Trophoblast cell (in vitro differentiated cells and primary cell): ENCODE measurements at regions not wholly inside any gene's neighbourhood (a gene's known extent, or its start where the extent isn't known, plus 50 kb on each side); places are given as distances from the start of the nearest gene placed in this dataset.

Experiments
- DNase-seq, 2 donors: peaks; one replicate each; pipeline ENCODE4 v3.0.0-alpha.2; 2016
- H2AFZ ChIP-seq: 2 replicates; pipeline ENCODE4 v1.6.1; 2013; ENCODE audit warnings: low read length, moderate library complexity, mild to moderate bottlenecking; ENCODE audit not compliant: insufficient read depth, poor library complexity
- H2AK5ac ChIP-seq: 2 replicates; pipeline ENCODE4 v1.6.1; 2013; ENCODE audit warnings: mild to moderate bottlenecking, low read length
- H2BK120ac ChIP-seq: 2 replicates; pipeline ENCODE4 v1.6.1; 2013; ENCODE audit warnings: low read length, mild to moderate bottlenecking, moderate library complexity; ENCODE audit not compliant: insufficient read depth, poor library complexity
- H2BK12ac ChIP-seq: 2 replicates; pipeline ENCODE4 v1.6.1; 2013; ENCODE audit warnings: mild to moderate bottlenecking, low read length, moderate library complexity
- H2BK5ac ChIP-seq: 2 replicates; pipeline ENCODE4 v1.6.1; 2013; ENCODE audit warnings: low read length, low read depth, moderate library complexity, mild to moderate bottlenecking; ENCODE audit not compliant: poor library complexity
- H3K14ac ChIP-seq: 2 replicates; pipeline ENCODE4 v1.6.1; 2013; ENCODE audit warnings: mild to moderate bottlenecking, low read length
- H3K18ac ChIP-seq: 2 replicates; pipeline ENCODE4 v1.6.1; 2013; ENCODE audit warnings: mild to moderate bottlenecking, low read length
- H3K23ac ChIP-seq: 2 replicates; pipeline ENCODE4 v1.6.1; 2013; ENCODE audit warnings: low read length
- H3K27ac ChIP-seq: 2 replicates; pipeline ENCODE4 v1.5.1; 2013; ENCODE audit warnings: low read depth, mild to moderate bottlenecking, inconsistent platforms, low read length, moderate library complexity
- H3K27me3 ChIP-seq: 2 replicates; pipeline ENCODE4 v1.6.1; 2013; ENCODE audit warnings: inconsistent platforms, mild to moderate bottlenecking, low read length, moderate library complexity; ENCODE audit not compliant: insufficient read depth
- H3K36me3 ChIP-seq, 2 experiments: 1 replicate in 1 of 2; 2 replicates in 1 of 2; pipeline ENCODE4 v1.6.1; 2013; ENCODE audit warnings: low read length in 2 of 2, mild to moderate bottlenecking in 2 of 2, moderate library complexity in 1 of 2; ENCODE audit not compliant: insufficient read depth in 2 of 2, control insufficient read depth in 1 of 2
- H3K4ac ChIP-seq: 2 replicates; pipeline ENCODE4 v1.6.1; 2013; ENCODE audit warnings: low read depth, mild to moderate bottlenecking, low read length, moderate library complexity
- H3K4me1 ChIP-seq, 2 experiments: 1 replicate in 1 of 2; 2 replicates in 1 of 2; pipeline ENCODE4 v1.6.1; 2013; ENCODE audit warnings: low read length in 2 of 2, mild to moderate bottlenecking in 2 of 2, moderate library complexity in 1 of 2; ENCODE audit not compliant: insufficient read depth in 2 of 2, control insufficient read depth in 1 of 2
- H3K4me2 ChIP-seq: 2 replicates; pipeline ENCODE4 v1.6.1; 2013; ENCODE audit warnings: inconsistent platforms, mild to moderate bottlenecking, low read length, moderate library complexity
- H3K4me3 ChIP-seq: 2 replicates; pipeline ENCODE4 v1.5.1; 2013; ENCODE audit warnings: mild to moderate bottlenecking, low read depth, low read length, inconsistent platforms
- H3K79me1 ChIP-seq: one replicate; pipeline ENCODE4 v1.6.1; 2013; ENCODE audit warnings: low read length
- H3K79me2 ChIP-seq: 2 replicates; pipeline ENCODE4 v1.6.1; 2013; ENCODE audit warnings: low read length, mild to moderate bottlenecking; ENCODE audit not compliant: control insufficient read depth, insufficient read depth, poor library complexity
- H3K9ac ChIP-seq: 2 replicates; pipeline ENCODE4 v1.6.1; 2013; ENCODE audit warnings: mild to moderate bottlenecking, low read length
- H3K9me3 ChIP-seq: 2 replicates; pipeline ENCODE4 v1.6.1; 2013; ENCODE audit warnings: low read depth, mild to moderate bottlenecking, control low read depth, inconsistent platforms, low read length; ENCODE audit not compliant: insufficient read depth
- H4K12ac ChIP-seq: 2 replicates; pipeline ENCODE4 v1.6.1; 2013; ENCODE audit warnings: low read depth, mild to moderate bottlenecking, low read length, moderate library complexity
- H4K8ac ChIP-seq: 2 replicates; pipeline ENCODE4 v1.6.1; 2013; ENCODE audit warnings: low read depth, mild to moderate bottlenecking, low read length, moderate library complexity
- H4K91ac ChIP-seq: one replicate; pipeline ENCODE4 v1.6.1; 2013; ENCODE audit warnings: low read depth, mild to moderate bottlenecking, low read length, moderate library complexity
- WGBS: extraction: QIAGEN DNeasy Blood & Tissue Kit; methylation state at CpG from one replicate; pipeline ENCODE4 v1.1.7; 2013; ENCODE audit warnings: missing lambda C conversion rate; ENCODE audit not compliant: insufficient read length, insufficient coverage; ENCODE audit errors: extremely low coverage; 5-methylcytosine and 5-hydroxymethylcytosine counted together

DNA sequence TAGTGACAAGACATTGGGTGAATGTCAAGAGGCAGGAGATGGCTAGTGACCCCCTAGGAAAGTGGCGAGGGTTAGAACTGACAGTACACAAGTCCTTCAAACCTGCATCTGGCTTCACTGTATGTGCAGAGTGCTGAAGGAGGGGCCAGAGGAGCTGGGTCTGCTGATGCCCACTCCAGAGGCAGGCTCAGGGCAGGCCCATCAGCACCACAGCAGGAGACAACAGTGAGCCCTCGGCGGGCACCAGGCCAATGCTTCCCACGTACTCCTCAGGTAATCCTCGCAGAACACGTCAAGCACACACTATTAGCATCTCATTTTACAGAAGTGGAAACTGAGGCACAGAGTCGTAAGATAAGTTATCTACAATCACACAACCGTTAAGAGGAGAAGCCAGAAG lies 76.1 kb upstream of the SH3PXD2B start:
- Histone ChIP-seq H2AK5ac (no peak overlapping the region), H4K91ac (no peak overlapping the region), H3K79me1 (no peaks in the 10 kb centered on the region), H3K18ac (no peak overlapping the region), H3K14ac (no peak overlapping the region), H3K27ac (no peak overlapping the region), H4K12ac (no peak overlapping the region), H3K27me3 (no peaks in the 10 kb centered on the region), H3K23ac (no peak overlapping the region), H3K9ac (no peak overlapping the region), H3K4ac (no peak overlapping the region), H2BK12ac (no peak overlapping the region), H2AFZ (no peak overlapping the region), H3K36me3 (no peaks in the 10 kb centered on the region), H2BK120ac (no peak overlapping the region), H2BK5ac (no peak overlapping the region), H3K4me2 (no peak overlapping the region), H3K9me3 (no peaks in the 10 kb centered on the region), H3K4me1 (no peaks in the 10 kb centered on the region), H3K79me2 (no peaks in the 10 kb centered on the region), H3K4me3 (no peak overlapping the region), H4K8ac (no peak overlapping the region)
- DNase-seq = no peak
- no CpG with 5 or more reads among the region's 8 CpGs for WGBS

- no peak overlapping the region for H4K91ac ChIP-seq
- H3K4me2 ChIP-seq = no peak overlapping the region
- H3K23ac ChIP-seq = no peak overlapping the region
- H2AK5ac ChIP-seq = no peak overlapping the region
- H3K27me3 ChIP-seq = no peaks in the 10 kb centered on the region
- no peak overlapping the region for H3K14ac ChIP-seq
- WGBS = no CpG with 5 or more reads among the region's 3 CpGs
- no peaks in the 10 kb centered on the region for H3K79me2 ChIP-seq
- H2BK5ac ChIP-seq = no peak overlapping the region
- H4K8ac ChIP-seq = no peak overlapping the region
- H2BK12ac ChIP-seq = no peak overlapping the region
- H3K4ac ChIP-seq = no peak overlapping the region
- no peak overlapping the region for H3K27ac ChIP-seq
- H2AFZ ChIP-seq = no peak overlapping the region
- no peak overlapping the region for H3K4me3 ChIP-seq
- no peaks in the 10 kb centered on the region for H3K4me1 ChIP-seq
- no peak overlapping the region for H2BK120ac ChIP-seq
- H3K79me1 ChIP-seq = no peaks in the 10 kb centered on the region
- no peak overlapping the region for H3K9ac ChIP-seq
- no peak overlapping the region for H3K18ac ChIP-seq
- no peaks in the 10 kb centered on the region for H3K9me3 ChIP-seq
- no peaks in the 10 kb centered on the region for H3K36me3 ChIP-seq
- no peak overlapping the region for H4K12ac ChIP-seq
- DNase-seq = no peak
Observed at GRCh38 chr5:172529896-172530295, 75.6 kb upstream of the SH3PXD2B start.

GRCh38 chr5:172528440-172528839 lies 74.1 kb upstream of the SH3PXD2B start:
- Histone ChIP-seq H3K4ac (no peak overlapping the region), H3K23ac (no peak overlapping the region), H3K18ac (no peak overlapping the region), H2BK5ac (no peak overlapping the region), H3K79me2 (no peaks in the 10 kb centered on the region), H4K8ac (no peak overlapping the region), H3K27me3 (no peaks in the 10 kb centered on the region), H3K4me3 (no peak overlapping the region), H2AFZ (no peak overlapping the region), H3K9ac (no peak overlapping the region), H2BK120ac (no peak overlapping the region), H3K9me3 (peaks cover 2% of the 10 kb centered on the region), H2BK12ac (no peak overlapping the region), H4K91ac (no peak overlapping the region), H3K79me1 (no peaks in the 10 kb centered on the region), H3K14ac (no peak overlapping the region), H3K4me2 (no peak overlapping the region), H3K27ac (no peak overlapping the region), H3K4me1 (no peaks in the 10 kb centered on the region), H2AK5ac (no peak overlapping the region), H4K12ac (no peak overlapping the region), H3K36me3 (no peaks in the 10 kb centered on the region)
- peak in 1 of 2 donors; percentile 68 for DNase-seq
- no CpG with 5 or more reads among the region's 3 CpGs for WGBS

- Histone ChIP-seq H3K18ac (no peak overlapping the region), H4K91ac (no peak overlapping the region), H4K12ac (no peak overlapping the region), H3K27me3 (no peaks in the 10 kb centered on the region), H2AFZ (no peak overlapping the region), H3K27ac (no peak overlapping the region), H4K8ac (no peak overlapping the region), H3K4me1 (no peaks in the 10 kb centered on the region), H3K79me2 (no peaks in the 10 kb centered on the region), H3K9ac (no peak overlapping the region), H2AK5ac (no peak overlapping the region), H3K4me3 (no peak overlapping the region), H2BK5ac (no peak overlapping the region), H3K36me3 (no peaks in the 10 kb centered on the region), H2BK120ac (no peak overlapping the region), H3K79me1 (no peaks in the 10 kb centered on the region), H3K4ac (no peak overlapping the region), H3K4me2 (no peak overlapping the region), H3K9me3 (peaks cover 2% of the 10 kb centered on the region), H3K14ac (no peak overlapping the region), H2BK12ac (no peak overlapping the region), H3K23ac (no peak overlapping the region)
- WGBS = no CpG with 5 or more reads among the region's 4 CpGs
- no peak for DNase-seq
Observed at GRCh38 chr5:172527559-172527958, 73.2 kb upstream of the SH3PXD2B start.
